ENCODE measurements at regions not wholly inside any gene's neighbourhood (a gene's known extent, or its start where the extent isn't known, plus 50 kb on each side); places are given as distances from the start of the nearest gene placed in this dataset.
"Not testable (repeated sequence)": the region's sequence is repeated elsewhere in the genome, so short reads cannot be mapped to it uniquely, and the experiment has no call there.

- DNase-seq (ENCODE audit: low spot score in 2 of 2) (no peak), ATAC-seq (no peak)
- H3K4me1 Mint-ChIP-seq = no peaks in the 10 kb centered on the region
- no peaks in the 10 kb centered on the region for H3K36me3 Mint-ChIP-seq
- H3K27ac Mint-ChIP-seq = no peak overlapping the region
- H3K9me3 Mint-ChIP-seq = peaks cover 20% of the 10 kb centered on the region
- no peak overlapping the region for H3K4me3 Mint-ChIP-seq
Observed at GRCh38 chr18:39600894-39601293, 2035.3 kb upstream of the CELF4 start.

DNA sequence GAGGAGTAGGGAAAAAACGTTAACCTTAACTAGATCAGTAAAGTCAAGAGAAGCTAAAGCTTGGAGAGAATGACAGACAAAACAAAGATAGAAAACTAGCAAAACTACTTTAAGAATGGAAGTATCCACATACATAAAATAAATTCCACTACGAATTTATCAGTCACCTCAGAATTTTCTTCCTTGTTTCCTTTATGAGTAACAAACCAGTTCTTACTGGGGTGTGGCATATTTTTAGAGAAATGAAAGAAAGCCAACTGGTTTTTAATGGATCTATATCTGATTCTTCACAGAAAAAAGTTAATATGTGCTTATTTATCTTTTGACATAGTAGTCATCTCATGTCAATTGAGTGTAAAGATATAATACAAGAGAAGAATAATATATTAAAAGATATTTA, 2033.7 kb upstream of the CELF4 start:
- H3K36me3 Mint-ChIP-seq = no peaks in the 10 kb centered on the region

GRCh38 chr18:39596891-39597290, 2031.3 kb upstream of the CELF4 start:
- H3K9me3 Mint-ChIP-seq = peaks cover 19% of the 10 kb centered on the region
- no peaks in the 10 kb centered on the region for H3K4me1 Mint-ChIP-seq
- no peaks in the 10 kb centered on the region for H3K36me3 Mint-ChIP-seq
- ATAC-seq (no peak), DNase-seq (ENCODE audit: low spot score in 2 of 2) (no peak)
- H3K4me3 Mint-ChIP-seq = no peak overlapping the region
- H3K27ac Mint-ChIP-seq = no peak overlapping the region

More for the DNA sequence above, 2033.7 kb upstream of the CELF4 start:
- Mint-ChIP-seq H3K4me3 (no peak overlapping the region), H3K27ac (no peak overlapping the region), H3K9me3 (peaks cover 18% of the 10 kb centered on the region), H3K4me1 (no peaks in the 10 kb centered on the region)
- ATAC-seq = no peak
- DNase-seq (ENCODE audit: low spot score in 2 of 2) = no peak

- Mint-ChIP-seq H3K9me3 (peaks cover 22% of the 10 kb centered on the region), H3K36me3 (no peaks in the 10 kb centered on the region), H3K4me3 (no peak overlapping the region), H3K4me1 (no peaks in the 10 kb centered on the region), H3K27ac (no peak overlapping the region)
- no peak for ATAC-seq
- no peak for DNase-seq (ENCODE audit: low spot score in 2 of 2)
Observed at GRCh38 chr18:39596221-39596620, 2030.6 kb upstream of the CELF4 start.

DNA sequence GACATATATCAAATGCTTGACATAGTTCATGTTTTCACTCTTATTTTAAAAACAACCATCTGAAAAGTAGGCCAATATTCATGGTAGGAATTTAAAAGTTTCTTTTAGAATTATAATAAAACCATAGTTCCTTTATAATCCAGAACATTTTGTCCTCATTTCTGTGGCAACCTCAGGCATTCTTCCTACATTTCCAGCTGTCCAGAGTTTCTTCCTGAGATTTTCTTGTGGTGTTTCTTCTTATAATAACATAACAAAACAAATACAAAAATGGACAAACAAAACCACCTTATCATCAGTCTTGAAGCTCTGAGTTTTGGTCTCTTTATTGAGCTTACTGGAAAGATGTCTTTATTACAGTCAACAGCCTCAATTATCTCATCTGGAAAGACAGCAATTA, 2028.6 kb upstream of the CELF4 start:
- Mint-ChIP-seq H3K9me3 (peaks cover 18% of the 10 kb centered on the region), H3K36me3 (no peaks in the 10 kb centered on the region), H3K4me3 (no peak overlapping the region), H3K27ac (no peak overlapping the region), H3K4me1 (no peaks in the 10 kb centered on the region)
- DNase-seq (ENCODE audit: low spot score in 2 of 2) (no peak), ATAC-seq (no peak)

- peaks cover 12% of the 10 kb centered on the region for H3K9me3 Mint-ChIP-seq
- no peak overlapping the region for H3K4me3 Mint-ChIP-seq
- ATAC-seq (no peak), DNase-seq (ENCODE audit: low spot score in 2 of 2) (no peak)
- H3K36me3 Mint-ChIP-seq = no peaks in the 10 kb centered on the region
- H3K27ac Mint-ChIP-seq = no peak overlapping the region
- no peaks in the 10 kb centered on the region for H3K4me1 Mint-ChIP-seq
Observed at GRCh38 chr18:39591649-39592048, 2026.1 kb upstream of the CELF4 start.

GRCh38 chr18:39589496-39589895, 2023.9 kb upstream of the CELF4 start:
- peaks cover 15% of the 10 kb centered on the region for H3K9me3 Mint-ChIP-seq
- no peak overlapping the region for H3K27ac Mint-ChIP-seq
- H3K36me3 Mint-ChIP-seq = no peaks in the 10 kb centered on the region
- no peak for DNase-seq (ENCODE audit: low spot score in 2 of 2)
- H3K4me1 Mint-ChIP-seq = no peaks in the 10 kb centered on the region
- H3K4me3 Mint-ChIP-seq = no peak overlapping the region
- ATAC-seq = no peak

DNA sequence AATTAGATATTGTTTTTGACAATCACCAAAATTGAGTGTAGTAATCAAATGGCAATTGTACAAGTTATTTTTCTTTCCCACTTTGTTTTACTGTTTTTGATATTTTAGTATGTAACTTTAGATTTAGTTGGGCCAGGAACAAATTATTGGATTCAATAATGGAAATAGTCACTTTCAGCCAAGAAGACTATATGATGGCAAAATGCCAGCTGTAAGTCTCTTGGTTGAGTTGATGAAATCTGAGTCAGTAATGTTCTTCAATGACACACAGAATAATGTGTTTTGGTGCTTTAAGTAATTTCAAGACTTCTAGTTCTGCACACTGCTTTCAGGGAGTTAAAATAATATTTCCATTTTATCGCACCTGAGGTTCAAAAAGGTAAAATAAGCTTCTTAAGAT, 2022.0 kb upstream of the CELF4 start:
- ATAC-seq (no peak), DNase-seq (ENCODE audit: low spot score in 2 of 2) (no peak)
- Mint-ChIP-seq H3K36me3 (no peaks in the 10 kb centered on the region), H3K27ac (no peak overlapping the region), H3K4me3 (no peak overlapping the region), H3K9me3 (peaks cover 15% of the 10 kb centered on the region), H3K4me1 (no peaks in the 10 kb centered on the region)

DNA sequence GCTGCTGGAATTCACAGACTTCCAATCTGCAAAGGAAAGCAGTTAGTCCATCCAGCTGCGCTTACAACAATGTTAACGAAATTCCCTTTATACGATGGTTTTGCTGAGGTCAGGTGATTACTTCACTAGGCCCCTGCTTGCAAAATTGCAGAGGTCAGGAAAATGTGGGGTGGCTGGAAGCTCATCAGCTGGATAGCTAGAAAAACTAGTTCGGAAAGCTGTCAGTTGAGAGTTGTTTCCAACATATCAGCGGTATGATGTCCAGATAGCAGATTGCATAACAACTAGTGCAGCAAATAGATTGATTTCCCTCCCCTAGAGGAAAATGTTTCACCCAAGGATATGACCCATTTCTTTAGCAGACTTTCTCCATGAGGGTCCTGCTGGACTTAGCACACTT, 2021.1 kb upstream of the CELF4 start:
- H3K4me3 Mint-ChIP-seq = no peak overlapping the region
- H3K9me3 Mint-ChIP-seq = peaks cover 14% of the 10 kb centered on the region
- H3K27ac Mint-ChIP-seq = no peak overlapping the region
- DNase-seq (ENCODE audit: low spot score in 2 of 2) (no peak), ATAC-seq (no peak)
- no peaks in the 10 kb centered on the region for H3K36me3 Mint-ChIP-seq
- H3K4me1 Mint-ChIP-seq = no peaks in the 10 kb centered on the region

DNA sequence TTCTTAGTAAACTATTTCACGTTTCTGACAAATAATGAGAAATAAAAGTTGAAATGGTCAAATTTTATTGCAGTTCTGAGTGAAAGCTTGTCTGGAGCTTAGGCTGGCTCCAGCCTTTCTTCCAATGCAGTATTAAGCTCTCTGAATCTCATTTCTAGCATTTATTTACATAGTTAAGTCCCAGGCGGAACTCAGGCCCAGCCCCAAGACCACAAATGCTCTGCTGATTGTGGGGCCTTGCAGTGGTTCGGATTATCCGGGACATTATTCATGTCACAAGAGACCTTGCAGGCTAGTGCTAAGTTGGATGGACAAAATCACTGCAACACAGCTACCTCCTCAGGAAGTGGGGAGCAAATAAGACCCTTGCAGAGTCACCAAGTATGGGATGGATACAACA, 2009.3 kb upstream of the CELF4 start:
- ATAC-seq (no peak), DNase-seq (ENCODE audit: low spot score in 2 of 2) (no peak)
- Mint-ChIP-seq H3K36me3 (no peaks in the 10 kb centered on the region), H3K27ac (no peak overlapping the region), H3K4me1 (no peaks in the 10 kb centered on the region), H3K9me3 (peaks cover 13% of the 10 kb centered on the region), H3K4me3 (no peak overlapping the region)

- ATAC-seq (no peak), DNase-seq (ENCODE audit: low spot score in 2 of 2) (no peak)
- H3K9me3 Mint-ChIP-seq = peaks cover 3% of the 10 kb centered on the region
- no peak overlapping the region for H3K27ac Mint-ChIP-seq
- H3K4me3 Mint-ChIP-seq = no peak overlapping the region
- H3K4me1 Mint-ChIP-seq = no peaks in the 10 kb centered on the region
- no peaks in the 10 kb centered on the region for H3K36me3 Mint-ChIP-seq
Observed at GRCh38 chr18:39571511-39571910, 2005.9 kb upstream of the CELF4 start.

GRCh38 chr18:39565551-39566230, 2000.1 kb upstream of the CELF4 start:
- H3K27ac Mint-ChIP-seq; H3K36me3 Mint-ChIP-seq; H3K4me1 Mint-ChIP-seq; H3K4me3 Mint-ChIP-seq; ATAC-seq; DNase-seq (ENCODE audit: low spot score in 2 of 2); H3K9me3 Mint-ChIP-seq: not testable (repeated sequence)

- Mint-ChIP-seq H3K9me3 (peaks cover 3% of the 10 kb centered on the region), H3K4me1 (no peaks in the 10 kb centered on the region), H3K27ac (no peak overlapping the region), H3K4me3 (no peak overlapping the region), H3K36me3 (no peaks in the 10 kb centered on the region)
- ATAC-seq (no peak), DNase-seq (ENCODE audit: low spot score in 2 of 2) (no peak)
Observed at GRCh38 chr18:39564716-39565115, 1999.1 kb upstream of the CELF4 start.

- H3K4me3 Mint-ChIP-seq = no peak overlapping the region
- H3K9me3 Mint-ChIP-seq = peaks cover 3% of the 10 kb centered on the region
- no peak for DNase-seq (ENCODE audit: low spot score in 2 of 2)
- no peaks in the 10 kb centered on the region for H3K36me3 Mint-ChIP-seq
- ATAC-seq = no peak
- no peak overlapping the region for H3K27ac Mint-ChIP-seq
- no peaks in the 10 kb centered on the region for H3K4me1 Mint-ChIP-seq
Observed at GRCh38 chr18:39561126-39561525, 1995.5 kb upstream of the CELF4 start.

DNA sequence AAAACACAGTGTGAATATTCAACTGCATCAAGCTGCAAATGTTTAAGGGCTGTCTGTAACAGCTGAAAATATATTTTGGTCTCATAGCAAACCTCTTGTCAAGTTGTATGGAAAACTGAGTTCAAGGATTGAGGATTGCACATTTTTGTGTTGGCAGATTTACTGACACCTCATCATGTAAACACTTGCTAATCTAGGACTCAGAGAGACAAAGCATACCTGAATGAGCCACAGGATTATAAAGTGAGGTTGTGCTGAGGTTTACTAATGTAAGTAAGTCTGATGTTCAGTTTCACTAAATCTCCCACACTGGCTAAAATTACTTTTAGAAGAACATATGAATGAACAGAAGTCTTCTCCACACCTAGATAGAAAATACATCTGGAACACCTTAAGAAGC, 1993.1 kb upstream of the CELF4 start:
- no peak overlapping the region for H3K4me3 Mint-ChIP-seq
- H3K36me3 Mint-ChIP-seq = no peaks in the 10 kb centered on the region
- DNase-seq (ENCODE audit: low spot score in 2 of 2) (no peak), ATAC-seq (no peak)
- no peak overlapping the region for H3K27ac Mint-ChIP-seq
- no peaks in the 10 kb centered on the region for H3K4me1 Mint-ChIP-seq
- peaks cover 7% of the 10 kb centered on the region for H3K9me3 Mint-ChIP-seq

- Mint-ChIP-seq H3K4me1 (no peaks in the 10 kb centered on the region), H3K9me3 (peaks cover 17% of the 10 kb centered on the region), H3K27ac (no peak overlapping the region), H3K36me3 (no peaks in the 10 kb centered on the region), H3K4me3 (no peak overlapping the region)
- DNase-seq (ENCODE audit: low spot score in 2 of 2) (no peak), ATAC-seq (no peak)
Observed at GRCh38 chr18:39555496-39555895, 1989.9 kb upstream of the CELF4 start.

GRCh38 chr18:39550701-39551100, 1985.1 kb upstream of the CELF4 start:
- H3K27ac Mint-ChIP-seq = no peak overlapping the region
- DNase-seq (ENCODE audit: low spot score in 2 of 2) (no peak), ATAC-seq (no peak)
- no peaks in the 10 kb centered on the region for H3K36me3 Mint-ChIP-seq
- H3K4me1 Mint-ChIP-seq = no peaks in the 10 kb centered on the region
- peaks cover 19% of the 10 kb centered on the region for H3K9me3 Mint-ChIP-seq
- no peak overlapping the region for H3K4me3 Mint-ChIP-seq

All from stimulated activated effector memory CD8-positive, alpha-beta T cell treated with anti-CD3 and anti-CD28 coated beads, Interleukin-12 subunit alpha, Interleukin-12 subunit beta, amount 100 ng/mL, for 72 hours (primary cell).